Suppressor macrophage (primary cell): ENCODE measurements at regions not wholly inside any gene's neighbourhood (a gene's known extent, or its start where the extent isn't known, plus 50 kb on each side); places are given as distances from the start of the nearest gene placed in this dataset.

ENCODE experiments used
- DNase-seq, 4 experiments: peaks; one replicate each; pipeline ENCODE4 v3.0.0-alpha.2; 2020 to 2022

- DNase-seq, result no peak
These were observed 96.1 kb upstream of the GRIK3 start for GRCh38 chr1:37130221-37130948.

GRCh38 chr1:37131281-37131680, 97.0 kb upstream of the GRIK3 start:
- no peak for DNase-seq

- DNase-seq, result no peak
These were observed 99.2 kb upstream of the GRIK3 start for GRCh38 chr1:37133276-37134145.

DNA sequence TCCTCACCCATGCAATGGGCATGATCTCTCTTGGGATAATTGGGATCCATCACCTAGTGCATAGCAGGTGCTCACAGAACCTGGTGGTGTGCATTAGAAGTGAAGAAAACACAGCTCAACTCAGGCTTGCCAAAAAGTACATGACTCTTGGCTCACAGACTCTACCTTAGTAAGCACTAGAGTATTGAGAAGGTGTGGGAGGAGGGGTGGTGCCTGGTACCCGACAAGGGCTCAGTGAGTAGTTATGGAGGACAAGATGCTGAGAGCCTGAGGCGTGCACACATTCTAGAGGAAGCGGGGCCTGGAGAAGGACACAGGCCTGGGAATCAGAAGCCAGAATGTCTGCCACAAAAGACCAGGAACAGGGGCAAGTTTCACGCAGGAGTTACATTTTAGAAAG, 100.3 kb upstream of the GRIK3 start:
- no peak for DNase-seq

- no peak for DNase-seq
These were observed 100.7 kb upstream of the GRIK3 start for GRCh38 chr1:37135032-37135431.

DNA sequence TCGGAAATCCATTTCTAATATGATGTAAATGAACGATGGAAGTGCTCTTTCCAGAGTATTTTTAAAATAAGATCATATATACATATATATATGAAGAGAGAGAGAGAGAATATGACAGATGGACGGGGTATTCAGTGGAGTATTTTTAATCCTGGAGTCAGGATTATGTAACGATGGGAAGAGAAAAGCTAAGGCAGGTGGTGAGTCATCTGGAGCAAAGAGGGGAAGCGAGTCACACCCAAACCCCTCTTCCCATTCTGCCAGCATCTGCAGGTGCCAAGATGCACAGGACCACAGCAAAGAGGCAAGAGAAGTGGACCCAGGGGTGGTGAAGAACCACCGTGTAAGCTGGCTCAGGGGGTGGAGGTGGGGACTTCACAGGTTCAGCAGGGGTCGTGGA, 102.7 kb upstream of the GRIK3 start:
- DNase-seq, result no peak

GRCh38 chr1:37137601-37138000, 103.3 kb upstream of the GRIK3 start:
- no peak for DNase-seq

GRCh38 chr1:37143800-37144199, 109.5 kb upstream of the GRIK3 start:
- no peak for DNase-seq

DNA sequence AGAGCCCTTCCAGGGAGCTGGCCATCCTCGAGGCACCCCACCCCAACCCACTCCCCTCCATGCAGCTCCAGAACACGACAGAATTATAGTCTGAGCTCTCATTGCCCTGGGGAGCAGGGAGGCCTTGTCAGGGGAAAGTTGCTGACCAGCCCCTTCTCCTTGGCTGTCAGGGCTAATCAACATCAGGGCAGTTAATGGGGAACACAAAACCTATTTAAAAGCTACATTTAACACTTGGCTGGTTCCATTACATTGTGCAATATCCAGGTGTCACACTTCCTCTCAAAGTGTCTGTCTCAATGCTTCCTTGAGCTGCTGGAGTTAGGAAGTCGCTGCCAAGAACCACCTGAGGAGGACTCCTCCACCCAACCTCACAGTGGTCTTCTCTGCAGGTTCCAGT, 111.8 kb upstream of the GRIK3 start:
- no peak for DNase-seq

- no peak for DNase-seq
These were observed 113.1 kb upstream of the GRIK3 start for GRCh38 chr1:37147392-37147831.

- DNase-seq, result no peak
These were observed 113.6 kb upstream of the GRIK3 start for GRCh38 chr1:37147906-37148305.

DNA sequence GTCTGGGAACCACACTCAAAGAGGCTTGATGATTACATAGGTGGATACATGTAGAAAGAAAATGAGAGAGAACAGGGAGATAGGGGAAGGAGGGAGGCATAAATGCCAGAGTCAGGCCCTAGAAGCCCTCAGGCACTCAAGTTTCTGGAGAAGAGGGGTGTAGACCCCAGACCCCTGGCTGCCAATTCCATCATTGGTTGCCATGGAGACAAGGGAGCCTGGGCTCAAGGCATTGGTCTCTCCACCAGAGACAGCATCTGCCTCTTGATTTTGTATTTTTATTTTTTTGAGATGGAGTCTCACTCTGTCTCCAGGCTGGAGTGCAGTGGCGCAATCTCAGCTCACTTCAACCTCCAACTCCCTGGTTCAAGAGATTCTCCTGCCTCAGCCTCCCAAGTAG, 114.3 kb upstream of the GRIK3 start:
- DNase-seq, result no peak

DNA sequence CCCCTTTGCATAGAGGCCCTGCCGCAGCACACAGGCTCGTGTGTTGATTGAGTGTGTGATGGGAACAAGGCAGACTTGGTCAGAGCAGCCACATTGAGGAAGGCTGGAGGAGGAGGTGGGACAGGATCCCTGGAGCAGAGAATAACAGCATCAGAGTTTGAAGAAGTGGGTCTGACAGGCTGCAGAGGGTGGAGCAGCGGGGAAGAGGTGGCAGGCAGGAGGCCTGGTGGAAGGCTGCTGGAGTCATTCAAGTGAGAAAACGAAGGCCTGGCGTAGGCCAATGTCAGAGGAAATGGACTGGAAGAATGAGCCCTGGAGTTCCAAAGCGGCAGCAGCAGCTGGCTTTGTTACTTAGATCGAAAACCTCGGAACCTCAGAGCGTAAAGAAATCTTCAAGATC, 115.0 kb upstream of the GRIK3 start:
- DNase-seq, result no peak

DNA sequence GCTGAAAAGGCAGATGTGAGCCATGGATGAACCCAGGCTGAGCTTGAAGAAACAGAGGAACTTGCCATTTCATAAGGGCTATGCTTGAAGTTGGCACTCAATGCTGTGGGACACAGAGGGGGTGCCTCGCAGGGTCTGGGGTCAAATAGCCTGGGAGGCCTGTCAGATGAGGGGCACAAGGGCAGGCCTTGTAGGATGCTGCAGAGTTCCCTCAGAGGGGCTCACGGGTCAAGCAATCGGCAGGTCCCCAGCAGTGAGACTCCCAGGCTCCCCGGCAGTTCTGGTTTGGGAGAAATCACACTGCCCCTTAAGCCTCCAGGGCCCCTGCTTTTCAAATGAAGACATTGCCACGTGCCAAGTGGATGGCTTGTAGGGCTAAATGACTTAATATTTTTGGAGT, 116.7 kb upstream of the GRIK3 start:
- no peak for DNase-seq

DNA sequence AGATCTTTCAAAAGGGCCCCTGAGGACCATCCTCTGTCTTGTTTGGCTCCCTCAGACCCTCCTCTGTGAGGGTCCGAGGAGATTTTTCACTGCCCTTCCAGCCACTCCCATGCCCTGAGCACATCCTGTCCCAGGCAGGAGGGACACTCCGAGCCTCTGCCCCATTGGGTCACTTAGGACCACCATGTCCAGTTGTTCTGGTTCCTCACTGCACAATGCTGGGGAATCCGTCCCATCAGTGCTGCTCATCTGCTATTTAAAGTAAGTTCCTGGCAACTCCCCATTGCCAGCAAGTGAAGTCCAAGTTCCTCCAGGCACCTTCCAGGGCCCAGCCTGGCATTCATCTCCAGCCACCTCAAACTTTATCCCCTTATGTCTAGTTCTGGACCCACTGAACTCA, 117.5 kb upstream of the GRIK3 start:
- no peak for DNase-seq

DNA sequence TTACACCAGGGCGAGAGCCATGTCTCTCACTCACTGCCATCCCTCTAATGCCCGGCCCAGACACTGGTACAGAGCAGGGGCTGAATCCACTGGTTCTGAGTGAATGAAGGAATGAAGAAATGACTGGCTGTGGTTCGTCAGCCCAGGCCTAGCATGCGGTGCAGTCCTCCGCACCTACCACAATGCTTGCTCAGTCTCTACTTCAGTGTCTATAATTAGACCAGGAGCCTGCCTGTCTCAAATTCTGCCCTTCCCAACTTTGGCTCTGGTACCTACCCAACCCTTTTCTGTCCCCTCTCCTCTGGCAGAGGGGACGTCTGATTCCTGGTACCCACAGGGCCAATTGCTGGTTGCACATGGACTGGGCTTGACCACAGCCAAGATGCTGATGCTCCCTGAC, 118.2 kb upstream of the GRIK3 start:
- no peak for DNase-seq

- peak in 1 of 4 experiments; percentile 5 for DNase-seq
These were observed 119.1 kb upstream of the GRIK3 start for GRCh38 chr1:37153116-37154100.

GRCh38 chr1:37156646-37157045, 122.3 kb upstream of the GRIK3 start:
- no peak for DNase-seq

DNA sequence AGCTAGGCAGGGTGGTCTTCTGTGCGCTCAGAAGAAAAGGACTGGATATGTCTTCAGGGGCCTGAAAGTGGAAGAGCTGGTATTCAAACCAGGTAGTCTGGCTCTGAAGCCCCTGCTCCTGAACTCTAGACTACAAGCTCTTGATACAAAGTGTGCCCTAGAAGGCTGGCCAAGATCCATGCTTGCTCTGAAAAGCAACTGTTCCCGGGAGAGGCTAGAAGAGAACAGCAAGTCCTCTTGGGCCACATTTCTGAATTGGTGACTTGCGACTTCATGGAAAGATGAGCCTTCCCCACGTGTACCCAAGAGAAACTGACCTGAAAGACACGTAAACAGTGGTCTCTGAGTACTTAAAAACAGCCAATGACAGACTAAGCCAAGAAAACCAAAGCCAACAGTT, 123.3 kb upstream of the GRIK3 start:
- no peak for DNase-seq

- DNase-seq, result no peak
These were observed 123.9 kb upstream of the GRIK3 start for GRCh38 chr1:37158113-37158749.

DNA sequence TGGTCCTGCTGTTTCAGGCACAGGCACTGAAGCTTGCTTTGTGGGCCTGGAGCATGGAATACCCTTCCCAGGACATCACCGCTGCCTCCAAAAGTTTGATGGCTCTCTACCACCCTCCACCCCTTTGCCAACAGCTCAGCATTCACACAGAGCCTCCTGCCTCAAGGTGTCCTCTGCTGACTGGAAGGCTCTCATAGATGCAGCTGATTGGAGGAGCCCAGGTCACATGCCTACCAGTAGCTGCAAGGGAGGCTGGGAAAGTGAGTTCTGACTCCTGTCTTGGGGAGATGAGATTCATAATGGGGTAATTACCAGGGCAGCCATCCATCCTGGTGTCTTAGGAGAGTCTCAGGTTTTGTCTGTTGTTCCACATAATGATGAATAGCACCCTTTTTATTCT, 124.8 kb upstream of the GRIK3 start:
- no peak for DNase-seq

GRCh38 chr1:37161171-37161570, 126.9 kb upstream of the GRIK3 start:
- DNase-seq, result no peak
